ENCODE measurements at regions not wholly inside any gene's neighbourhood (a gene's known extent, or its start where the extent isn't known, plus 50 kb on each side); places are given as distances from the start of the nearest gene placed in this dataset.

DNA sequence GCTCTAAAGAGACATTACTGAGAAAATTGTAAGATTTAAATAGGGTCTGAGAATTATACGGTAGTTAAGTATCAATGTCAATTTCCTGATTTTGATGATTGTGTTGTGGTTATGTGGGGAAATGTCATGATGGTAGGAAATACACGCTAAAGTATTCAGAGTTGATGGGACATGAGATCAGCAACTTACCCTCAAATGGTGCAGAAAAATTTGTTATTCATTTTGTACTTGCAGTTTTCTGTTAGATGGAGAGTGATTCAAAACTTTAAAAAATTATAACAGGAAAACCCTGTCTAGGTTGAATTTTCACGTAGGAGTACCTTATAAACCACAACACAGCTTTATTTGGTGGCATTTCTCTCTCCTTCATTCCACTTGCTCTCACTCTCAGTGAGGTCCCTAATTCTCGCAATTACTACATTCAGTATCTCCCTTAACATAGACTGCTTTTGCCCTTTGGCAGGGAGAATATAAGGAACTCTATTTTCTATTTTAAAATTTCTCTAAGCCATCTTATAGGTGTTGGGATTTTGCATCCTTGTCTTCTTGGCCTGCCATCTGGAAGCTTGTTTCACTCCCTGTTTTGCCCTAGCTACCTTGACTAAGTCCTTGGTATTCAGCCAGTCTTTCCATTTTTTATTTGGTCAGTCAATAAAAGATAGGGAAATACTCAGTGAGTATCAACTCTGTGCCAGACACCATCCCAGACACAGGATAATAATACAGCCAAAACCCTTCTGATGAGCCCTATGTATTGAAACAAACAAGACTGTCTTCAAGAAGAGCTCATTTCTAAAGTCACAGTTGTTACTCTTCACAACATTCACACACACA, 550.6 kb upstream of the ACVR2A start:
- no peaks in the 10 kb centered on the region for H3K36me3 ChIP-seq (ENCODE audit: control insufficient read depth, insufficient read depth, low read length)
- no peaks in the 10 kb centered on the region for H3K79me2 ChIP-seq (ENCODE audit: control insufficient read depth, insufficient read depth, low read length)
- H3K4me1 ChIP-seq (ENCODE audit: control insufficient read depth, extremely low read depth, insufficient read depth, low read length) = no peaks in the 10 kb centered on the region
- H3K4me2 ChIP-seq (ENCODE audit: extremely low read depth, insufficient read depth, low read length) = no peak overlapping the region
- no peaks in the 10 kb centered on the region for H4K20me1 ChIP-seq (ENCODE audit: control insufficient read depth, extremely low read depth, insufficient read depth, low read length)
- H3K27ac ChIP-seq (ENCODE audit: insufficient read depth, low read length) = no peak overlapping the region
- TF ChIP-seq, protein P1, sequence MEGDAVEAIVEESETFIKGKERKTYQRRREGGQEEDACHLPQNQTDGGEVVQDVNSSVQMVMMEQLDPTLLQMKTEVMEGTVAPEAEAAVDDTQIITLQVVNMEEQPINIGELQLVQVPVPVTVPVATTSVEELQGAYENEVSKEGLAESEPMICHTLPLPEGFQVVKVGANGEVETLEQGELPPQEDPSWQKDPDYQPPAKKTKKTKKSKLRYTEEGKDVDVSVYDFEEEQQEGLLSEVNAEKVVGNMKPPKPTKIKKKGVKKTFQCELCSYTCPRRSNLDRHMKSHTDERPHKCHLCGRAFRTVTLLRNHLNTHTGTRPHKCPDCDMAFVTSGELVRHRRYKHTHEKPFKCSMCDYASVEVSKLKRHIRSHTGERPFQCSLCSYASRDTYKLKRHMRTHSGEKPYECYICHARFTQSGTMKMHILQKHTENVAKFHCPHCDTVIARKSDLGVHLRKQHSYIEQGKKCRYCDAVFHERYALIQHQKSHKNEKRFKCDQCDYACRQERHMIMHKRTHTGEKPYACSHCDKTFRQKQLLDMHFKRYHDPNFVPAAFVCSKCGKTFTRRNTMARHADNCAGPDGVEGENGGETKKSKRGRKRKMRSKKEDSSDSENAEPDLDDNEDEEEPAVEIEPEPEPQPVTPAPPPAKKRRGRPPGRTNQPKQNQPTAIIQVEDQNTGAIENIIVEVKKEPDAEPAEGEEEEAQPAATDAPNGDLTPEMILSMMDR (conservative IDR thresholded peaks at IDR 0.05 in 1 of 2, IDR thresholded peaks at IDR 0.05 in 1 of 2; ENCODE audit: low read depth in 1 of 2, low read length in 2 of 2) = no peak
- TF ChIP-seq EZH2 (IDR thresholded peaks at IDR 0.05; ENCODE audit: low read length, missing control alignments) = no peak
- H3K9ac ChIP-seq (ENCODE audit: insufficient read depth, low read length) = no peak overlapping the region
- H3K27me3 ChIP-seq (ENCODE audit: control insufficient read depth, insufficient read depth, low read length) = no peaks in the 10 kb centered on the region
- H3K9me3 ChIP-seq (ENCODE audit: control insufficient read depth, insufficient read depth, low read depth, low read length) = no peaks in the 10 kb centered on the region
- peak in 1 of 2 donors; percentile 9 for DNase-seq (ENCODE audit: low read depth in 2 of 2)
- no peak overlapping the region for H3K4me3 ChIP-seq (replicated peaks in 1 of 4; ENCODE audit: control extremely low read depth in 1 of 4, insufficient read depth in 1 of 4, low read depth in 3 of 4, low read length in 4 of 4)
- no peak overlapping the region for H2AFZ ChIP-seq (ENCODE audit: low read length)

DNA sequence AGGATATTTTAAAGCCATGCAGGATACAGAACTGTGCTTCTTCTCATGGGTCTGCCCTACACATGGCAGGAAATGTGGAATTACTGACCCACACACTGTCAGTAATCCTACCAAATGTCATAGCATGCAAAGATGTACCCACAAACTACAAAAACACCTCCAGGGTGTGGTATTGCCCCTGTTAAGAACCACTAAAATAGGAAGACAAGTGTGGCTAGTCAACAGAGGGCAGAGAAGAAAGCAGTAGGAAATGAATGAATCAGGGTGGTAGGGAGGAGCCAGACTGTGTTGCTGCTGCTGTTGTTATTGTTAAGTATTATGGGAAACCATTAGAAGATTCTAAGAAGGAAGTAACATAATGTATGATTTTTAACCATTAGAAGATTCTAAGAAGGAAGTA, 556.7 kb upstream of the ACVR2A start:
- Histone ChIP-seq H3K4me1 (ENCODE audit: control insufficient read depth, extremely low read depth, insufficient read depth, low read length) (no peaks in the 10 kb centered on the region), H4K20me1 (ENCODE audit: control insufficient read depth, extremely low read depth, insufficient read depth, low read length) (no peaks in the 10 kb centered on the region)
- TF ChIP-seq, protein P1 (conservative IDR thresholded peaks at IDR 0.05 in 1 of 2, IDR thresholded peaks at IDR 0.05 in 1 of 2; ENCODE audit: low read depth in 1 of 2, low read length in 2 of 2) = no peak
- no peak for TF ChIP-seq EZH2 (IDR thresholded peaks at IDR 0.05; ENCODE audit: low read length, missing control alignments)

DNA sequence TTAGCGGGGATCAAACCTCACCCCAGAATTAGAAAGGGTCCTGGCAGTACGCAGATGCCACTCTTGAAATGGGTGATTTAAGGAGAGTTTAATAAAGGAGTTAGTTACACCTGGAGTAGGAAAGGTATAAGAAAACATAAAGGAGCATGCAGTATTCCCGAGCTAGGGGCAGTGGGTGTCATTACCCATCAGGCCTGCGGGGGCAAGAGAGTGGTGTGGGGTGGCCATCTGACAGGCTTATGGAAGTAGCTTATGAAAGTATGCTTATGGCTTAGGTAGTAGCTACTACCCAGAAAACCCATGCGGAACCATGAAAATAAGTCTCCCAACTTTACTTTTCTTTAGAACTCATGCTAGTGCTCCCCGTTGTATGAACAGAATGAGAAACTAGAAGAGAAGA, 568.9 kb upstream of the ACVR2A start:
- Histone ChIP-seq H3K27me3 (ENCODE audit: control insufficient read depth, insufficient read depth, low read length) (no peaks in the 10 kb centered on the region), H3K9me3 (ENCODE audit: control insufficient read depth, insufficient read depth, low read depth, low read length) (no peaks in the 10 kb centered on the region)
- no peak for TF ChIP-seq EZH2 (IDR thresholded peaks at IDR 0.05; ENCODE audit: low read length, missing control alignments)
- TF ChIP-seq, protein P1 (conservative IDR thresholded peaks at IDR 0.05 in 1 of 2, IDR thresholded peaks at IDR 0.05 in 1 of 2; ENCODE audit: low read depth in 1 of 2, low read length in 2 of 2) = peak in 1 of 2 donors; percentile 36

More for the DNA sequence above, 556.7 kb upstream of the ACVR2A start:
- H3K4me2 ChIP-seq (ENCODE audit: extremely low read depth, insufficient read depth, low read length) = no peak overlapping the region
- H3K4me3 ChIP-seq (replicated peaks in 1 of 4; ENCODE audit: control extremely low read depth in 1 of 4, insufficient read depth in 1 of 4, low read depth in 3 of 4, low read length in 4 of 4) = no peak overlapping the region
- H3K27me3 ChIP-seq (ENCODE audit: control insufficient read depth, insufficient read depth, low read length) = no peaks in the 10 kb centered on the region
- no peak overlapping the region for H3K27ac ChIP-seq (ENCODE audit: insufficient read depth, low read length)
- no peaks in the 10 kb centered on the region for H3K36me3 ChIP-seq (ENCODE audit: control insufficient read depth, insufficient read depth, low read length)
- no peak overlapping the region for H2AFZ ChIP-seq (ENCODE audit: low read length)
- H3K9me3 ChIP-seq (ENCODE audit: control insufficient read depth, insufficient read depth, low read depth, low read length) = no peaks in the 10 kb centered on the region
- no peak overlapping the region for H3K9ac ChIP-seq (ENCODE audit: insufficient read depth, low read length)
- no peaks in the 10 kb centered on the region for H3K79me2 ChIP-seq (ENCODE audit: control insufficient read depth, insufficient read depth, low read length)
- no peak for DNase-seq (ENCODE audit: low read depth in 2 of 2)

More for the DNA sequence above, 568.9 kb upstream of the ACVR2A start:
- Histone ChIP-seq H3K4me3 (replicated peaks in 1 of 4; ENCODE audit: control extremely low read depth in 1 of 4, insufficient read depth in 1 of 4, low read depth in 3 of 4, low read length in 4 of 4) (no peak overlapping the region), H3K9ac (ENCODE audit: insufficient read depth, low read length) (no peak overlapping the region), H3K79me2 (ENCODE audit: control insufficient read depth, insufficient read depth, low read length) (no peaks in the 10 kb centered on the region), H2AFZ (ENCODE audit: low read length) (no peak overlapping the region), H3K4me2 (ENCODE audit: extremely low read depth, insufficient read depth, low read length) (no peak overlapping the region), H3K36me3 (ENCODE audit: control insufficient read depth, insufficient read depth, low read length) (no peaks in the 10 kb centered on the region), H3K4me1 (ENCODE audit: control insufficient read depth, extremely low read depth, insufficient read depth, low read length) (no peaks in the 10 kb centered on the region), H3K27ac (ENCODE audit: insufficient read depth, low read length) (no peak overlapping the region), H4K20me1 (ENCODE audit: control insufficient read depth, extremely low read depth, insufficient read depth, low read length) (no peaks in the 10 kb centered on the region)
- DNase-seq (ENCODE audit: low read depth in 2 of 2) = no peak

Data from fibroblast of lung (primary cell).